ENCODE measurements at regions not wholly inside any gene's neighbourhood (a gene's known extent, or its start where the extent isn't known, plus 50 kb on each side); places are given as distances from the start of the nearest gene placed in this dataset.

DNA sequence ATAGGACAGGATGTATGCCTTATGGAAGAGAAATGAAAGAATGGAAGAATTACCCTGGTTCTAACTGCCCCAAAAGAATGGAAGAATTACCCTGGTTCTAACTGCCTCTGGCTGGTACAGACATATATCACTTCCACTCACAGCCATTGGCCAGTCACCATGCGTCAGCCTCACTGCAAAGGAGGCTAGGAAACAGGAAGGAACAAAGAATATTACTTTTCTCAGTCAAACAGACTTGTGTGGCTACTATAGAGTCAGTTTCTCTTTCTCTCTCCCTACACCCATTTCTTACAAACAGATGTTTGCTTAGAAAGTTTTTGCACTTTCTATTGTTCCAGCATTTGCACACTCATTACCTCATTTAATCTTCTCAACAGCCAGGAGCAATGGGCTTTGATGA, 1111.1 kb upstream of the KLHL29 start:
- TF ChIP-seq, protein P1, sequence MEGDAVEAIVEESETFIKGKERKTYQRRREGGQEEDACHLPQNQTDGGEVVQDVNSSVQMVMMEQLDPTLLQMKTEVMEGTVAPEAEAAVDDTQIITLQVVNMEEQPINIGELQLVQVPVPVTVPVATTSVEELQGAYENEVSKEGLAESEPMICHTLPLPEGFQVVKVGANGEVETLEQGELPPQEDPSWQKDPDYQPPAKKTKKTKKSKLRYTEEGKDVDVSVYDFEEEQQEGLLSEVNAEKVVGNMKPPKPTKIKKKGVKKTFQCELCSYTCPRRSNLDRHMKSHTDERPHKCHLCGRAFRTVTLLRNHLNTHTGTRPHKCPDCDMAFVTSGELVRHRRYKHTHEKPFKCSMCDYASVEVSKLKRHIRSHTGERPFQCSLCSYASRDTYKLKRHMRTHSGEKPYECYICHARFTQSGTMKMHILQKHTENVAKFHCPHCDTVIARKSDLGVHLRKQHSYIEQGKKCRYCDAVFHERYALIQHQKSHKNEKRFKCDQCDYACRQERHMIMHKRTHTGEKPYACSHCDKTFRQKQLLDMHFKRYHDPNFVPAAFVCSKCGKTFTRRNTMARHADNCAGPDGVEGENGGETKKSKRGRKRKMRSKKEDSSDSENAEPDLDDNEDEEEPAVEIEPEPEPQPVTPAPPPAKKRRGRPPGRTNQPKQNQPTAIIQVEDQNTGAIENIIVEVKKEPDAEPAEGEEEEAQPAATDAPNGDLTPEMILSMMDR (IDR thresholded peaks at IDR 0.05; ENCODE audit: low read depth, low read length) = no peak
- H3K9me3 ChIP-seq = no peaks in the 10 kb centered on the region
- no peaks in the 10 kb centered on the region for H3K36me3 ChIP-seq
- H3K4me3 ChIP-seq (ENCODE audit: low read depth, low read length) = no peak overlapping the region
- H3K27me3 ChIP-seq = no peaks in the 10 kb centered on the region
- DNase-seq = no peak
- H3K4me1 ChIP-seq = no peaks in the 10 kb centered on the region; the same call in 1 of the 2 replicates

DNA sequence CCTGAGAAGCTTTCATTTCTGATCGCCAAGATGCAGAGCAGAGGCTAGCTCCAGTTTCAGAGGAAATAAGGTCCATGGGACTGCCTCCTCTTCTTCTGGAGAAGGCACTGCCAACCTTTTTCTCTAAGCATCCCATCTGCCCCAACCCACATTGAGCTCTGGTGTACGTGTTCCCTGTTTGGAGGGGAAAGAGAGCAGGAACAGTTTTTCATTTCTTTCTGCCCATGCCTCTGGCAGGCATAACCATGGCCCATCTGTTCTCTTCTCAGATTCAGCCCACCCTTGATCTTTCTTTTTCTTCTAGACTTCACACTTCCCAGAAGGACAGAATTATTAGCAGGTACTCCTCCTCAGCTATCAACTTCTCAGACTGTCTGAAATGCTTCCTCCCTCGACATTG, 1110.3 kb upstream of the KLHL29 start:
- Histone ChIP-seq H3K4me3 (ENCODE audit: low read depth, low read length) (no peak overlapping the region), H3K36me3 (no peaks in the 10 kb centered on the region), H3K4me1 (peaks cover 6% of the 10 kb centered on the region), H3K27me3 (no peaks in the 10 kb centered on the region), H3K9me3 (no peaks in the 10 kb centered on the region)
- TF ChIP-seq, protein P1 (IDR thresholded peaks at IDR 0.05; ENCODE audit: low read depth, low read length) = no peak
- DNase-seq = no peak

DNA sequence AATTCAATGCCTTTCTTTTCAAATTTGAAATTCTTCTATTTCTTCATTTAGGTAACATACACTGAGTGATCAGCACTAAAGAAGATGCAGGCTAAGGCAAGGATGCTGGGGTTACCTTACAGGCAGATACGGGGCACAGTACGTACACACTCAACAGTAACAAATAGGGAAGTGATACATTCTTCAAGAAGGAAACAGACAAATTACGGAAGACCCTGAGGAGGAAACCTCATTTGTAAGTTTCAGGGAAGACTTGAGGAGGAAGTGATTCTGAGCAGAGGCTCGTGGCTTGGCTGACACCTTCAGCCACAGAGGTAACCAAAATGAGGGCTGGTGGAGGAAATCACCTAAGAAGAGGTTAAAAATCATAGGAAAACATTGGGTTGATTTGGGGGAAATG, 1108.3 kb upstream of the KLHL29 start:
- H3K27me3 ChIP-seq = no peaks in the 10 kb centered on the region
- no peak for DNase-seq
- no peak overlapping the region for H3K4me3 ChIP-seq (ENCODE audit: low read depth, low read length)
- H3K4me1 ChIP-seq = peaks cover 22% of the 10 kb centered on the region
- H3K9me3 ChIP-seq = no peaks in the 10 kb centered on the region
- H3K36me3 ChIP-seq = no peaks in the 10 kb centered on the region
- TF ChIP-seq, protein P1 (IDR thresholded peaks at IDR 0.05; ENCODE audit: low read depth, low read length) = no peak

DNA sequence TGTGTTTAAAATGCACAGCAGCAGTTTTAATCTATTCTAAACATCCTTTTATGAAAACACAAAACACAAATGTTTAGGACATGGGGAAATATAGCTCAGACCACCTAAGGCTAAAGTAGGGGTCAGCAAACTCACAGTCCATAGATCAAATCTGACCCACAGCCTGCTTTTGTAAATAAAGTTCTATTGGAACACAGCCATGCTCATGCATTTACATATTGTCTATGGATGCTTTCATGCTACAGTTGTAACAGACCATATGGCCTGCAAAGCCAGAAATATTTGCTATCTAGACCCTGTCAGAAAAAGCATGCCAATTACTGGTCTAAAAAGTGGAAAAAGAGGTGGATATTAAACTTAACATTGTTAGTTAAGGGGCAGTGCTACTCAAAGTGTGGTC, 1105.4 kb upstream of the KLHL29 start:
- Histone ChIP-seq H3K36me3 (no peaks in the 10 kb centered on the region), H3K27me3 (no peaks in the 10 kb centered on the region), H3K9me3 (no peaks in the 10 kb centered on the region), H3K4me1 (peaks cover 44% of the 10 kb centered on the region), H3K4me3 (ENCODE audit: low read depth, low read length) (no peak overlapping the region)
- no peak for DNase-seq
- TF ChIP-seq, protein P1 (IDR thresholded peaks at IDR 0.05; ENCODE audit: low read depth, low read length) = no peak

DNA sequence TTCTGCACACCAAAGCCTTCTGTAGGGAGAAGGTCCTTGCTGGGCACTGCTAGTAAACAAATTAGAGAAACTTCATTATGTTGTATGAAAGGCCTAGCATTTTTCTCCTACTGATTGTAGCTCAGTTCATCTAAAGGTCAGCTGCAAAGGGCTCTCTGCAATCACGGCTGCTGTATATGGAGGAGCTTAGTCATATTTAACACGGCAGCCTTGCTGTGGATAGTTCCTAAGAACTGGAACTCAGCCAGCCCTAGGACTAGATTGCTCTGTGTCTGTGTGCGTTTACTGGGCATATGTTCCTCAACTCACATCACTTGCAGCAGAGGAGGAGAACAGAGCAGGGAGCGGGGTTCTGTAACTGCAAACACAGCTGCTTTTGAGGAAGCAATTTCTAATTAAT, 1103.9 kb upstream of the KLHL29 start:
- TF ChIP-seq, protein P1 (IDR thresholded peaks at IDR 0.05; ENCODE audit: low read depth, low read length) = no peak
- peak; percentile 89 for DNase-seq
- peaks cover 44% of the 10 kb centered on the region for H3K4me1 ChIP-seq
- no peaks in the 10 kb centered on the region for H3K27me3 ChIP-seq
- no peaks in the 10 kb centered on the region for H3K36me3 ChIP-seq
- no peak overlapping the region for H3K4me3 ChIP-seq (ENCODE audit: low read depth, low read length)
- H3K9me3 ChIP-seq = no peaks in the 10 kb centered on the region

DNA sequence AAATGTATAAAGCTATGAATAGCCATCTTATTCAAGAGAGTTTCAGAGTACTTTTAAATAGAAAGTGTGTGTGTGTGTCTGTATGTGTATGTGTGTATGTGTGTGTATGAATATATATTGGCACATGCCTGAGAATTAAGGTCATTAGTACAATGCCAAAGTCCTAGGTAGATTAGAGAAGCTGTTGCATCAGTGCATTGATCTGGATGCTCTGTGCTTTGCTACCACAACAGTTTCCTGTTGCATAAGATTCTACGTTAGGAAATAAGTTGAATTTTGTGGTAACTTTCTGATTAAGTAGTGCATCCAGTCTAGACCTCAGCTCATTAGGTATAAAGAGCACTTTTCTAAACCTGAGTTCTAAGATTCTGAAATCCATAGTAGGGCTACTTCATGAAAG, 1102.8 kb upstream of the KLHL29 start:
- no peaks in the 10 kb centered on the region for H3K27me3 ChIP-seq
- H3K4me3 ChIP-seq (ENCODE audit: low read depth, low read length) = peak overlapping the region; percentile 16
- DNase-seq = no peak
- no peaks in the 10 kb centered on the region for H3K9me3 ChIP-seq
- peaks cover 44% of the 10 kb centered on the region for H3K4me1 ChIP-seq
- TF ChIP-seq, protein P1 (IDR thresholded peaks at IDR 0.05; ENCODE audit: low read depth, low read length) = no peak
- no peaks in the 10 kb centered on the region for H3K36me3 ChIP-seq

Measured in BE2C (cell line).